Activated T-cell treated with anti-CD3 and anti-CD28 coated beads, Interleukin-2, amount 50 U/mL, for 72 hours (primary cell): ENCODE measurements at regions not wholly inside any gene's neighbourhood (a gene's known extent, or its start where the extent isn't known, plus 50 kb on each side); places are given as distances from the start of the nearest gene placed in this dataset.
A peak's percentile ranks its signal among the peaks of the same experiment; 100 is the strongest.

Source experiments
- ATAC-seq, 2 donors: fragments of 150-1000 bp; cut with Tn5 transposase; replicated peaks in 1 of 2; 2 replicates each; pipeline ENCODE4 v1.10.0; 2021; ENCODE audit warnings: moderate library complexity in 2 of 2, mild to moderate bottlenecking in 1 of 2
- DNase-seq, 2 donors: peaks; one replicate each; pipeline ENCODE4 v3.0.0; 2021 to 2022; ENCODE audit warnings: mixed read lengths in 1 of 2
- H3K27ac Mint-ChIP-seq: one replicate; pipeline ENCODE4 v1.8.0; 2022; ENCODE audit warnings: mild to moderate bottlenecking, moderate library complexity, mixed read lengths
- H3K27me3 Mint-ChIP-seq: one replicate; pipeline ENCODE4 v1.8.0; 2022; ENCODE audit warnings: low read depth, mixed read lengths
- H3K36me3 Mint-ChIP-seq, 2 donors: one replicate each; pipeline ENCODE4 v1.8.0; 2022; ENCODE audit warnings: mixed read lengths in 2 of 2, mild to moderate bottlenecking in 1 of 2; ENCODE audit not compliant: insufficient read depth in 2 of 2
- H3K4me1 Mint-ChIP-seq: one replicate; pipeline ENCODE4 v1.8.0; 2022; ENCODE audit warnings: low read depth, mixed read lengths
- H3K4me3 Mint-ChIP-seq, 2 donors: one replicate each; pipeline ENCODE4 v1.8.0; 2022; ENCODE audit warnings: mild to moderate bottlenecking in 2 of 2, mixed read lengths in 2 of 2, moderate library complexity in 2 of 2
- H3K9me3 Mint-ChIP-seq, 2 donors: one replicate each; pipeline ENCODE4 v1.8.0; 2022; ENCODE audit warnings: mixed read lengths in 2 of 2

DNA sequence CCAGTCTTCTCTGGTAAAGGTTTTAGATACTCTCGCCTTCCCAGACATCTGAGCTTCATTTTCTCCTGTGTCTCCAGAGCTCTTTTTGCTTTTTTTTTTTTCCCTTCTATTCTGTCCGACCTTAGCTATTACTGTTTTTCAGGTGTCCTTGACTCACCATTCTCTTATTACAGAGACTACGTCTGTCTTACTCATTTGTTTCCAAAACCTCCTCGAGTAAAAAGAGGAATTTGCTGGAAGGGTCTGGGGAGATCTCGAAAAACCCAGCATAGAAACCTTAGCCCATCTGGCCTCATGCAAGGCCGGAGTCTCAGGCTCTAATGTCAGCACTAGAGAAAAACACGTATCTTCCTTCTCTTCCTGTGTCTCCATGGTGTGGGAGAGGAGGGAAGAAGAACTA, 109.2 kb upstream of the CARMIL1 start:
- H3K4me3 Mint-ChIP-seq = peak overlapping the region in 1 of 2 donors; percentile 10
- no peaks in the 10 kb centered on the region for H3K9me3 Mint-ChIP-seq
- peak overlapping the region; percentile 35 for H3K27ac Mint-ChIP-seq

DNA sequence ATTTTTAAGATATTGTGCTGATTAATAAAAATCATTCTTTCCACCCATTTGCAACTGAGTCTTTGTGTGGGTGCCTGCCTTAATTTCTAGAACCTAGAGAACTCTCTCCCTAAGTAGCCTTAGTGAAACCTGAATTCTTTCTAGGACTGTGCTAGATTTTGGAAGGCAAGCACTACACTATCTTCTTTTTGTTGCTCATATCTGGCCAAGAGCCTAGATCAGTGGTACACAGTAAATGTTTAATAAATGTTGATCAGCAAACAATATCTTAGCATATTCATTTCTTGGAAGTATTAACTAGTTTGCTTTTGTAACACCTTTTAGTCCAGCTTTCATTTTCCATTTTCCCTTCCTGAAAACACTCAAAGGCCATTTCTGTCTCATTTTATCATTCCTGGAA, 108.5 kb upstream of the CARMIL1 start:
- DNase-seq (no peak), ATAC-seq (no peak)
- Mint-ChIP-seq H3K4me1 (peaks cover 85% of the 10 kb centered on the region), H3K27me3 (no peaks in the 10 kb centered on the region), H3K27ac (peak overlapping the region; percentile 2), H3K9me3 (no peaks in the 10 kb centered on the region), H3K4me3 (no peak overlapping the region), H3K36me3 (no peaks in the 10 kb centered on the region)

More for the DNA sequence above, 109.2 kb upstream of the CARMIL1 start:
- peaks cover 0 to 1% of the 10 kb centered on the region in 2 donors for H3K36me3 Mint-ChIP-seq
- peaks cover 85% of the 10 kb centered on the region for H3K4me1 Mint-ChIP-seq
- no peaks in the 10 kb centered on the region for H3K27me3 Mint-ChIP-seq
- DNase-seq (no peak), ATAC-seq (no peak)

- no peaks in the 10 kb centered on the region for H3K36me3 Mint-ChIP-seq
- H3K4me1 Mint-ChIP-seq = peaks cover 78% of the 10 kb centered on the region
- ATAC-seq (peak in 1 of 2 donors; percentile 8), DNase-seq (no peak)
- no peaks in the 10 kb centered on the region for H3K9me3 Mint-ChIP-seq
- no peaks in the 10 kb centered on the region for H3K27me3 Mint-ChIP-seq
- H3K4me3 Mint-ChIP-seq = no peak overlapping the region
- H3K27ac Mint-ChIP-seq = peak overlapping the region; percentile 2
These were observed 107.9 kb upstream of the CARMIL1 start for GRCh38 chr6:25171301-25171700.

GRCh38 chr6:25172819-25173218, 106.4 kb upstream of the CARMIL1 start:
- Mint-ChIP-seq H3K4me3 (no peak overlapping the region), H3K36me3 (no peaks in the 10 kb centered on the region), H3K27me3 (no peaks in the 10 kb centered on the region), H3K9me3 (no peaks in the 10 kb centered on the region), H3K27ac (no peak overlapping the region), H3K4me1 (peaks cover 64% of the 10 kb centered on the region)
- ATAC-seq (no peak), DNase-seq (no peak)

DNA sequence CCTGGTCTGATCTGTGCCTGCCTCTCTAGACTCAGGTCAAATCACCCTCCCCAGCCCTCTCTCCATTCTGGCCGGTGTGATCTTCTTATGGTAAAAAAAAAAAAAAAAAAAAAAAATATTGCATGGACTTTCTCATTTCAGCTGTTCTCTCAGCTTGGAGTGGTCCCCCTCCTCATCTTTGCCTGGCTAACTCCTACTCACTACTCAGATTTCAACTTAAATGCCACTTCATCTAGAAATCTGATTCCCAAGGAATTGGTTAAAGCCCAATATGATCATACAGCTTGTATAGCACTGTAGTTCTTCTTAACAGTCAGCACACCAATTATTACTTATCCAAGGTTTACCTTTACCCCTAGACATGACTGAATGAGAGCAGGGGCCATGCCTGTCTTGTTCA, 105.9 kb upstream of the CARMIL1 start:
- Mint-ChIP-seq H3K36me3 (no peaks in the 10 kb centered on the region), H3K27ac (no peak overlapping the region), H3K9me3 (no peaks in the 10 kb centered on the region), H3K4me1 (peaks cover 65% of the 10 kb centered on the region), H3K4me3 (no peak overlapping the region), H3K27me3 (no peaks in the 10 kb centered on the region)
- ATAC-seq (no peak), DNase-seq (no peak)

DNA sequence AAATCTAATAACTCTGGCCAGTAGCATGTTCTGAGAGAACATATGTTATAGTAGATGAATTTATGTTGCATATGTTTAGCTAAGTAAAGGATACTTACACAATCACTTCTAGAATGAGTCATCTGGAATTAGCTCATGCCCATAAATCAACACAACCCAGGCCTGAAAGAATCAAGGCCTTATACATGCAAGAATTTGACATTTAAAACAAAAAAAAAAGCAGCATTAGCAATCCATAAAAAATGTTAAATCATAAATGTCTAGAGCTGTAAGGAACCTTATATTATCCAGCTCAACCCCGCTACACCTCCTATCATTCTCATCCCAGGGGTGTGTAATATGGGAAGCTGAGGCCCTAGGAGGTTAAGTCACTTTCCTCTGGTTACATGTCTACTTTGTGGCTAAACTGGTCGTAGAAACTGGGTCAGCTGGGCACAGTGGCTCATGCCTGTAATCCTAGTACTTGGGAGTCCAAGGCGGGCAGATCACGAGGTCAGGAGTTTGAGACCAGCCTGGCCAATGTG, 105.2 kb upstream of the CARMIL1 start:
- no peak for DNase-seq

DNA sequence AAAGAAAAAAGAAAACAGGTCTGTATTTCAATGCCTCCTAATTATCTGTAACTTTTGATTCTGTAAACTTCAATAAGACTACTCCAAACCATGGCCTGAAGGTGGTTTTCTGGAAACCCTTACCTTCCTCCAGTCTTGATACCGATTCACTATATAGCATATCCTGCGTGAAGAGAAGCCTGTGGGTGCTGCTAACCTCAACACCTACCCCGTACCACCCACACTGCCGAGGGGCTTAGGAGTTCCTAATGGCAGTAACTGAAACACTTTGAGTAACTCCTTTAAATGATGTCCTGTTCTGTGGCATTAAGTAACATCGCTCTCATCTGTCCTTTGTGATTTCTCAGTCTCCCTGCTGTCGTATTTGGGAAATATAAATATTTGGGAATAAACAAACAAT, 104.5 kb upstream of the CARMIL1 start:
- ATAC-seq = no peak
- peaks cover 68% of the 10 kb centered on the region for H3K4me1 Mint-ChIP-seq
- DNase-seq = peak in 1 of 2 donors; percentile 15
- peak overlapping the region in 1 of 2 donors; percentile 27 for H3K4me3 Mint-ChIP-seq
- H3K9me3 Mint-ChIP-seq = no peaks in the 10 kb centered on the region
- no peak overlapping the region for H3K27ac Mint-ChIP-seq
- H3K36me3 Mint-ChIP-seq = no peaks in the 10 kb centered on the region
- H3K27me3 Mint-ChIP-seq = no peaks in the 10 kb centered on the region

More for the DNA sequence above, 105.2 kb upstream of the CARMIL1 start:
- H3K27me3 Mint-ChIP-seq = no peaks in the 10 kb centered on the region
- H3K9me3 Mint-ChIP-seq = no peaks in the 10 kb centered on the region
- peak overlapping the region; percentile 54 for H3K27ac Mint-ChIP-seq
- peak; percentile 78 to 80 for ATAC-seq
- H3K4me3 Mint-ChIP-seq = peak overlapping the region; percentile 3 to 27
- peaks cover 68% of the 10 kb centered on the region for H3K4me1 Mint-ChIP-seq
- H3K36me3 Mint-ChIP-seq = no peaks in the 10 kb centered on the region

DNA sequence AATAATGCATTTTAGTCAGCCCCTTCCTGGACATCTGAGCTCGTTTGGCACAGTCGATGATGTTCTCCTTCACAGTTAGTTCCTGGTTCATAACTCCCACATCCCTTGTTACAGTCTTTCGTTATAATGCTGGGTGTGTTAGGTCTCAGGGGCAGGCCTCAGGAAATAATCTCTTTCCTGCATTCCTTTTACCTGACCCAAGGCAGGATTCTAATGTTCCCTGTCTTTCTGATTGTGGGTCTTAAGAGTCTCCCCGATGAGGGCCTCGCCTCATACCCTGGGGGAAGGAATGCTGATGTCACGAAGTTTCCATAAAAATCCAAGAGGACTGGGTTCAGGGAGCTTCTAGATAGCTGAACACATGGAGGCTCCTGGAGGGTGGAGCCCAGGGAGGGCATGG, 104.0 kb upstream of the CARMIL1 start:
- H3K27ac Mint-ChIP-seq = no peak overlapping the region
- H3K4me3 Mint-ChIP-seq = no peak overlapping the region
- H3K4me1 Mint-ChIP-seq = peaks cover 68% of the 10 kb centered on the region
- no peaks in the 10 kb centered on the region for H3K36me3 Mint-ChIP-seq
- no peaks in the 10 kb centered on the region for H3K27me3 Mint-ChIP-seq
- no peak for ATAC-seq
- DNase-seq = no peak
- H3K9me3 Mint-ChIP-seq = no peaks in the 10 kb centered on the region

DNA sequence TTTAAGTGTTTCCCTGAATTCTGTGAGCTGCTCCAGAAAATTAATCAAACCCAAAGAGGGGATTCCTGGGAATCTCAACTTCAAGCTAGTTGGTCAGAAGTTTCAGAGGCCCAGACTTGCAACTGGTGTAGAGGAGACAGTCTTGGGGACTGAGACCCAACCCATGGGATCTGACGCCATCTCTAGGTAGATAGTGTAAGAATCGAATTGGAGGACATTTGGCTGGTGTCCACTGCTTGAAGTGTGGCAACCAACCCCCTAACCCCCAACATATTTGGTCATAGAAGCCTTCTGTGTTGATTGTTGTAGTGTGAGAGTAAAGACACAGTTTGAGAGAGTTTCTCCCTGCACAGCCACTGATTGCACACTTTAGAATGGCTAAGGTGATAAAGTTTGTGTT, 103.5 kb upstream of the CARMIL1 start:
- Mint-ChIP-seq H3K9me3 (no peaks in the 10 kb centered on the region), H3K36me3 (no peaks in the 10 kb centered on the region), H3K4me3 (no peak overlapping the region), H3K27me3 (no peaks in the 10 kb centered on the region), H3K4me1 (peaks cover 64% of the 10 kb centered on the region), H3K27ac (no peak overlapping the region)
- no peak for ATAC-seq
- no peak for DNase-seq

- Mint-ChIP-seq H3K4me1 (peaks cover 60% of the 10 kb centered on the region), H3K4me3 (no peak overlapping the region), H3K36me3 (no peaks in the 10 kb centered on the region), H3K9me3 (no peaks in the 10 kb centered on the region), H3K27ac (no peak overlapping the region), H3K27me3 (no peaks in the 10 kb centered on the region)
- ATAC-seq (no peak), DNase-seq (no peak)
These were observed 102.7 kb upstream of the CARMIL1 start for GRCh38 chr6:25176466-25176865.

- no peak for DNase-seq
- Mint-ChIP-seq H3K9me3 (no peaks in the 10 kb centered on the region), H3K36me3 (no peaks in the 10 kb centered on the region), H3K4me1 (peaks cover 55% of the 10 kb centered on the region), H3K27ac (no peak overlapping the region), H3K27me3 (no peaks in the 10 kb centered on the region), H3K4me3 (no peak overlapping the region)
- no peak for ATAC-seq
These were observed 101.6 kb upstream of the CARMIL1 start for GRCh38 chr6:25177500-25178028.

DNA sequence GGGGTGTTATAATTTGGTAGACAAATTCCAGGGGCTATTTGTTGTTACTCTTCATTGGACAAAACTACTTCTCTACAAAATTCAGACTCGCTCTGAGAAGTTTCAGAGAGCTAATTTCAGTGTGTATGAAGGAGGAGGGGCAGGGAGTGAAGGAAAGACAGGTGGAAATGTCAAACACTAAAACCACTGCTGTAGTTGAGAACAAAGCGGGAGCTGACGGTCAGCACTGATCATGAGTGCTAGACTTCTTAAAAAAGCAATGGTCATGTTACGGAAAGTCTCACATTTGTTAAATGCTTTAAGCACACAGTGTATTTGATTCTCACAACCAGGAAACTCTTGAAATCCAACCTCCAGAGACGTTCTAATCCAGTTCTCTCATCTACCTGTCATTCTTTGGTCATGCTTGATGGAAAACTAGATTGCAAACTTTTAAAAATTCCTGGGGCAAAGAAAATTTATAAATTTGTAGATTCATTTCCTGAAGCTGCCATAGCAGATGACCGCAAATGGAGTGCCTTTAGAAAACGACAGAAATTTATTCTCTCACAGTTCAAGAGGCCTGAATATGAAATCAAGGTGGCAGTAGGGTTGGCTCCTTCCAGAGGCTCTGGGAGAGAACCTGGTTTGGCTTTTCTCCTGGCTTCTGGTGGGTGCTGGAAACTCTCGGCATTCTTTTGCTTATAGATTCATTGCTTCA, 100.7 kb upstream of the CARMIL1 start:
- no peak for ATAC-seq
- H3K4me3 Mint-ChIP-seq = peak overlapping the region in 1 of 2 donors; percentile 54
- no peak overlapping the region for H3K27ac Mint-ChIP-seq
- H3K4me1 Mint-ChIP-seq = peaks cover 46% of the 10 kb centered on the region
- H3K27me3 Mint-ChIP-seq = no peaks in the 10 kb centered on the region
- no peak for DNase-seq
- H3K9me3 Mint-ChIP-seq = no peaks in the 10 kb centered on the region
- no peaks in the 10 kb centered on the region for H3K36me3 Mint-ChIP-seq

- ATAC-seq (peak in 1 of 2 donors; percentile 70), DNase-seq (no peak)
- Mint-ChIP-seq H3K9me3 (no peaks in the 10 kb centered on the region), H3K27ac (peak overlapping the region; percentile 66), H3K4me3 (peak overlapping the region; percentile 23 to 54), H3K4me1 (peaks cover 39% of the 10 kb centered on the region), H3K36me3 (no peaks in the 10 kb centered on the region), H3K27me3 (no peaks in the 10 kb centered on the region)
These were observed 100.0 kb upstream of the CARMIL1 start for GRCh38 chr6:25179051-25179778.
